Mammary epithelial cell (primary cell): ENCODE measurements at regions not wholly inside any gene's neighbourhood (a gene's known extent, or its start where the extent isn't known, plus 50 kb on each side); places are given as distances from the start of the nearest gene placed in this dataset.

Source experiments
- EZH2 ChIP-seq: IDR thresholded peaks from 2 replicates; pipeline ENCODE4 v1.6.1; 2012; ENCODE audit warnings: low read length, inconsistent platforms, borderline replicate concordance
- TF ChIP-seq, protein P1 (sequence below), 2 donors: IDR thresholded peaks in 1 of 2; conservative IDR thresholded peaks in 1 of 2; 2 replicates each; pipeline ENCODE4 v1.5.1; 2011 to 2012; ENCODE audit warnings: inconsistent platforms in 2 of 2, low read length in 2 of 2, mild to moderate bottlenecking in 2 of 2, control low read depth in 1 of 2, low read depth in 1 of 2; ENCODE audit not compliant: insufficient read depth in 1 of 2; ENCODE audit errors: extremely low read depth in 1 of 2

GRCh38 chr10:120266022-120266421, 191.0 kb upstream of the PLPP4 start:
- TF ChIP-seq, protein P1, sequence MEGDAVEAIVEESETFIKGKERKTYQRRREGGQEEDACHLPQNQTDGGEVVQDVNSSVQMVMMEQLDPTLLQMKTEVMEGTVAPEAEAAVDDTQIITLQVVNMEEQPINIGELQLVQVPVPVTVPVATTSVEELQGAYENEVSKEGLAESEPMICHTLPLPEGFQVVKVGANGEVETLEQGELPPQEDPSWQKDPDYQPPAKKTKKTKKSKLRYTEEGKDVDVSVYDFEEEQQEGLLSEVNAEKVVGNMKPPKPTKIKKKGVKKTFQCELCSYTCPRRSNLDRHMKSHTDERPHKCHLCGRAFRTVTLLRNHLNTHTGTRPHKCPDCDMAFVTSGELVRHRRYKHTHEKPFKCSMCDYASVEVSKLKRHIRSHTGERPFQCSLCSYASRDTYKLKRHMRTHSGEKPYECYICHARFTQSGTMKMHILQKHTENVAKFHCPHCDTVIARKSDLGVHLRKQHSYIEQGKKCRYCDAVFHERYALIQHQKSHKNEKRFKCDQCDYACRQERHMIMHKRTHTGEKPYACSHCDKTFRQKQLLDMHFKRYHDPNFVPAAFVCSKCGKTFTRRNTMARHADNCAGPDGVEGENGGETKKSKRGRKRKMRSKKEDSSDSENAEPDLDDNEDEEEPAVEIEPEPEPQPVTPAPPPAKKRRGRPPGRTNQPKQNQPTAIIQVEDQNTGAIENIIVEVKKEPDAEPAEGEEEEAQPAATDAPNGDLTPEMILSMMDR (conservative IDR thresholded peaks at IDR 0.05 in 1 of 2, IDR thresholded peaks at IDR 0.05 in 1 of 2; ENCODE audit: extremely low read depth in 1 of 2, insufficient read depth in 1 of 2, low read depth in 1 of 2, low read length in 2 of 2) = no peak
- TF ChIP-seq EZH2 = no peak
